T follicular helper cell (primary cell): ENCODE measurements at regions not wholly inside any gene's neighbourhood (a gene's known extent, or its start where the extent isn't known, plus 50 kb on each side); places are given as distances from the start of the nearest gene placed in this dataset.
"Not testable (repeated sequence)": the region's sequence is repeated elsewhere in the genome, so short reads cannot be mapped to it uniquely, and the experiment has no call there.

Source experiments
- DNase-seq: peaks from one replicate; pipeline ENCODE4 v3.0.0-alpha.2; 2020; ENCODE audit warnings: low read depth

DNA sequence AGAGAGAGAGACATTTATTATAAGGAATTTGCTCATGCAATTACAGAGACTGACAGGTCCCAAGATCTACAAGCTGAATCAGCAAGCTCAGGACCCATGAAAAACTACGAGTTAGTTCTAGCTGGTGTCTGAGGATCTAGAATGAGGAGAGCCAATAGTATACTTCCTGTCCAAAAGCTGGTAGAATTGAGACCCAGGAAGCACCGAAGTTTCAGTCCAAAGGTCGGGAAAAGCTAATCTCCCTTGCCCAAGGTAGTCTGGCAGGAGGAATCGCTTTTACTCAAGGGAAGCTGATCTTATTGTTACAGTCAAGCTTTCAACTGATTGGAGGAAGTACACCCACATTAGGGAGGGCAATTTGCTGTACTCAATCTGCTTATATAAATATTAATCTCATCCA is 389.6 kb downstream of the ADCYAP1 start:
- no peak for DNase-seq

DNA sequence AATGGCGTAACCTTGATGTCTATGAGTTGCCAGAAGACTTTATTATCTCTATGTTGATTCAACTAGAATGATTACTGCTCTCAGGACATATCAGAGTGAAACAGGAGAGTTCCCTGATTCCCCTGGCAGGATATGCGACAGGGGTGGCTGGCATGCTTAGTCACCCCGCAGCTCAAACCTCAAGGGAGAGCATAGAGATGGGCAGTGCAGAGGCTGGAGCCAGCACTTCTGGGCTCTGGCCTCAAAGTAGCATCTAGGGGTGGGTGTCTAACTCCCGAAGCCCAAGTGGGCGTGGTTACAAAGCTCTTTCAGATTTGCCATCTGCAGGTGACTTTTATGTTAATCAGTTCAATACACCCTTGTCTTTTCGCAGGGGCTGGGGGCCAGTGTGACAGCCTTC is 391.6 kb downstream of the ADCYAP1 start:
- no peak for DNase-seq

DNA sequence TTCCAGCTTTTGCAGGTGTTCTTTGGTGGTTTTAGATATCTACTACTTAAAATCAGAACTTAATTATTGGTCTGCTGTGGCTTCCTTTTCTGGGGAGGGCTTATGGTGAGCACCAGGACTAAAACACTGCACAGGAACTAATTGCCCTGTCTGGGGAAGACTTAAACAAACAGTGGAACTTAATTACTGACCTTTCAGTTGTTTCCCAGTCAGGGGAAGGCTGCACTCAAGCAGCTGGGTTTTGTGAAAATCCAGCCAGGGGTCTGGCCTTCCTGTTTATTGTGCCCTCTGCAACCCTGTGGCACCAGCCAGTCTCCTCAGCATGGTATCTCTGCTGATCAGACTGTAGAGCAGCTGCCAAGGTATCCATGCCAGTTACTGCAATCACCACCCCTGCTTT is 398.2 kb downstream of the ADCYAP1 start:
- DNase-seq = no peak

DNA sequence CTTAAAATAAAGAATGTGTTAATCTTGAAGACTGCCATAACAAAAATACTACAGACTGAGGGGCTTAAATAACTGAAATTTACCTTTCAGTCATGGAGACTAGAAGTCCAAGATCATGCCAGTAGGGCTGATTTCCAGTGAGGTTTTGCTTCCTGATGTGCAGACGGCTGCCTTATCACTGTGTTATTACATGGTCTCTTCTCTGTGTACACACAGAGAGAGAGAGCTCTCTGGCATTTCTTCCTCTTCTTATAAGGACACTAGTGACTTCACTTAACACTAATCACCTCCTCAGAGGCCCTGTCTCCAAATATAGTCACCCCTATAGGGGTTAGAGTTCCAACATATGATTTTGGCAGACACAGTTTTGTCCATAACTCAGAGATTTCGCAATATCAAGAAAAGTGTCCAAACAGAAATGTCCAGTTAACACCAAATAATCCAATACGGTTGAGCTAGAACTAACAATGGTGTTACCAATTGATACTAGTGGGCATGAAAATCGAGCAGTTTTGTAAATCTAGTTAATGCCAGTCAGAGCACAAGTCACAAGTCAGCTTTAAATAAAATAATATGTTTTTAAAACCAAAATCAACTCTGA is 399.8 kb downstream of the ADCYAP1 start:
- no peak for DNase-seq

DNA sequence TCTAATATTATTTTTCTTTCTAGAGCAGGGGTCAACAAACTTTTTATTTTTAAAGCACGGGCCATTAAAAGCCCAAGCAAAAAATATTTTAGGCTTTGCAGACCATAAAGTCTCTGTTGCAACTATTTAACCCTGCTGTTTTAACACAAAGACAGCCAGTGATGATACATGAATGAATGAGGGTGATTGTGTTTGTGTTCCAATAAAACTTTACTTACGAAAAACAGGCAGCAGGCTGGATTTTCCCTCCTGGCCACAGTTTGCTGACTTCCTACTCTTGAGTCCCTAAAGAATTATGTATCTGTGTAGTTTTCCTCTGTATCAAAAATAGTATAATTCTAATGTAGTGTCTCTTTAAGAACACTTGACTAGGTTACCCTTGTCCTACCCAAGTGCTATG is 402.0 kb downstream of the ADCYAP1 start:
- DNase-seq = no peak

DNA sequence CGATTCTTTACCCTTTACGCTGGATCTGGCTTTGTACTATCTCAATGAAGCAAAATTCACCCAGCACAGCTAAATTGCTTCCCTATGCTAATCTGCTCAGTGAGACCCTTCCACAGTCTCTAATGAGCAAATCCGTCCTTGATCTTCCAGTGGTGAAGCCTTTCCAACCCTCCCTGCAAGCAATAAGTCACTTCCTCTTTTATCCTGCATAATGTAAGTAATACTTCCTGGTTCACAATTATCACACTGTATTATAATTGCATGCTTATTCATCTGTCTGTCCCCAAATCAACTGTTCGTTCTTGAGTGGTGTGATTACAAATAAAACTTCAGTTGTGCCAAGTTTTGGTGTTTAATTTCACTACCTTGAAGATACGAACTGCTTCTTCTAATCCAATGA is 404.0 kb downstream of the ADCYAP1 start:
- DNase-seq = no peak

DNA sequence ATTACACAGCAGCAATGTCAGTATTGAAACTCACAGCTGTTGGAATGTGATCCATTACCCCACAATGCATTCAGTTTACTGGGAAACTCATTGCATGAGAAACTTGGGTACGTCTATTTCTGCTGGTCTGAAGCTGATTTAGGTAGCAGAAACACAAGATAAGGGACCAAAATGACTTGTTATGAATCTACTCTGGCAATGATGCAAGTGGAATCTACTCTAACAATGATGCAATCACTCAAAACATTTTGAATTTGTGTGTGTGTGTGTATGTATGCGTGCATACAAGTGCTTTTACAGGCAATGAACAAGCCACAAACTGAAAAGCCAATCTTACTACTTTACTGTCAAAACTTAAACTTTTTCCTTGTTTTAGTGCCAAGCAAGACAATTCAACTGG is 406.7 kb downstream of the ADCYAP1 start:
- no peak for DNase-seq

DNA sequence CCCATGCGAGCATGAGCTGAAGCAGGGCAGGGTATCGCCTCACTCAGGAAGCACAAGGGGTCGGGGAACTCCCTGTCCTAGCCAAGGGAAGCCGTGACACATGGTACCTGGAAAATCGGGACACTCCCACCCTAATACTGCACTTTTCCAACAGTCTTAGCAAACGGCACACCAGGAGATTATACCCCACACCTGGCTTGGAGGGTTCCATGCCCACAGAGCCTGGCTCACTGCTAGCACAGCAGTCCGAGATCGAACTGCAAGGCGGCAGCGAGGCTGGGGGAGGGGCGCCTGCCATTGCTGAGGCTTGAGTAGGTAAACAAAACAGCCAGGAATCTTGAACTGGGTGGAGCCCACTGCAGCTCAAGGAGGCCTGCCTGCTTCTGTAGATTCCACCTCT is 430.7 kb downstream of the ADCYAP1 start:
- DNase-seq = not testable (repeated sequence)

DNA sequence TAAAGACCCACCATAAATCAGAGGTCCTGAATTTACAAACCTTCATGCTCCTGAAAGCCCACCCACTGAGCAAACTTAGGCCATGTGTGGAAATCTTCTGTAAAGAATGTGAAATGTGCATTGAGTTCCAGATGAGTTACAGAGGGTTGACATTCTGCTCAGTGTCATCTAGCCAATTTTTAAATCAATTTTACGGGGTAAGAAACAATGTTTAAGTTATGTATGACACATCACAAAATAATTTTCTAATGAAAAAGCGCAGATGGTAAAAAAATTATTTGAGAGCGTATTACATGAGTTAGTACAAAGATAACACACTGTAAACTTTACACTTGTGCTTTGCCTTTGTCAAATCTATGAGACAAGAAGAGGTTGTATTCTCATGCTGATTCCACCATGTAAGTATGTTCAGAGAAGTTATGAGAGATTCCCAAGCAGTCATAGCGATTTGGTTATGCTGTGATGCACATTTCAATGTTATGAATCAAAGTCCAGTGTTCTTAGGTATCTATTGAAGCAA is 446.3 kb downstream of the ADCYAP1 start:
- DNase-seq = no peak

DNA sequence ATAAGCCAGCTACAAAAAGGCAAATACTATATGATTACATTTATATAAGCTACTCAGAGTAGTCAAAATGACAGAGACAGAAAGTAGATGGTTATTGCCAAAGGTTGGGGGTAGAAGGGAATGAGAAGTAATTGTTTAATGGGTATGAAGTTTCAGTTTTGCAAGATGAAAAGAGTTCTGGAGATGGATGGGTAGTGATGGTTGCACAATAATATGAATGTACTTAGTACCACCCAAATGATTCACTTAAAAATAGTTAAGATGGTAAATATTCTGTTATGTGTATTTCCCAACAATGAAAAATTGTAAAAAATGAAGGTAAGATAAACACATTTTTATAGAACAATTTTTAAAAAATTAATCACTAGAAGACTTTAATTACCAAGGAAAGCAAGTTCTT is 448.4 kb downstream of the ADCYAP1 start:
- DNase-seq = no peak

DNA sequence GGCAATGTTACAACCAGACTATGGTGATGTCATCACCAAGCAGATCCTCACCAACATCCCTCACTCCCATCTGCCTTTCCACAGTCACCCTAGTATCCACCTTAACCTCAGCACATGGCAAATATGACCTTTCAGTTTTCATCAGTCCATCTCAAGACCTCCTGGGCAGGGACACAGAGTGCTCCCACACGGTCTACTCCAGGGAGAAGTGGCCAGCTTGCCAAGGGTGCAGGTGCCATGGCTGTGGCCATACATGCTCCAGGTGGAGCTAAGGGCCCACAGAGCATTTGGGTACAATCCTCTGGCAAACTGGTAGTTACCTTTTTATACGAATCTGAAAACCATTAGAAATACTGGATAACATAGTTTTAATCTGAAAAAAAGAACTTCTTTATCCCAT is 453.1 kb downstream of the ADCYAP1 start:
- DNase-seq = no peak

DNA sequence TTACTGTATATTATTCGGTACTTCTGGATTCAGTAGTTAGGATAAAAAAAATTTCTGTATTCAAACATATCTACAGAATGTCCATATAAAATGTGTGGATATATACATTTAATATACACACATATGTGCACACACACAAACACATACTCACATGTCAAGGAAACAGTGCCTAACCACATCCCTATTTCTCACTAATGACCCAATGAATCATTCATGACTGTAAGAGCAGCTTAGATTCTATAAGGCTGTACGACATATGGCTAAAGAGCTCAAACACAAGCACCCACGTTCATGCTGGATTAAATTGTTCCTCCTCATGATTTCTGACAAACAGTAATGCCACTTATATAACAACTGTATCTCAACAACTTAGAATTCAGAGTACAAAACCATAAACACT is 457.3 kb downstream of the ADCYAP1 start:
- DNase-seq = no peak

DNA sequence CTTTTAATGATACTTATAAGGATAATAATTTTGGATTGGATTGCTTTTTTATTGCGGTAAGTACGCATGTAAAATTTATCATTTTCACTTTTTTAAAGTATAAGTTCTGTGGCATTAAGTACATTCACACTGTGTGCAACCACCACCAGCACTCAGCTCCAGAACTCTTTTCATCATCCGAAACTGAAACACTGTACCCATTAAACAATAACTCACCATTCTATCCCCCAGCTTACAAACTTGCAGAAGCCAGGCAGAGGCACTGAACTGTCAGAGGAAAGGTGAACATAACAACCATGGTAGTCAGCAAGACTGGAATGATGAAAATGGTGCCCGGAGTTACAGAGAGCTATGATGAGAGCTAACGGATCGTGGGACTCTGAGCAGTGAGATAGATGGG is 465.9 kb downstream of the ADCYAP1 start:
- DNase-seq = no peak

DNA sequence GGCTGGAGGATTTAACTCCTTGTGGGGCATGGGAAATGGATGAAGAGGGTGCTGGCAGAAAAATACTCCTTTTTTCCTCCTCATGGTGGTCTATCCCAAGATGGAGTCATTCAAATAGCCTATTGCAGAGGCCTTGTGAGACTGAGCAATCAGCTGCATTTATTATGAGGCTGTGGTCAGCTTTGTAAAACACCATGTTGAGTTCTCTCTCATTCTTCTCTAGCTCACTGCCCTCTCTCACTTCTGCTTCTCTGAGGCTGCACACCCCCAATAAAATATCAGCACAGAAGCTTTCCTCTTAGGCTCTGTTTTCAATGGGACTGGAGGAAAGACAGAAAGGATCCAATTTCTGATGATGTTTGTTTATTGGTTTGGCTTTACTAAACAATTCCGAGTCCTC is 467.1 kb downstream of the ADCYAP1 start:
- no peak for DNase-seq

DNA sequence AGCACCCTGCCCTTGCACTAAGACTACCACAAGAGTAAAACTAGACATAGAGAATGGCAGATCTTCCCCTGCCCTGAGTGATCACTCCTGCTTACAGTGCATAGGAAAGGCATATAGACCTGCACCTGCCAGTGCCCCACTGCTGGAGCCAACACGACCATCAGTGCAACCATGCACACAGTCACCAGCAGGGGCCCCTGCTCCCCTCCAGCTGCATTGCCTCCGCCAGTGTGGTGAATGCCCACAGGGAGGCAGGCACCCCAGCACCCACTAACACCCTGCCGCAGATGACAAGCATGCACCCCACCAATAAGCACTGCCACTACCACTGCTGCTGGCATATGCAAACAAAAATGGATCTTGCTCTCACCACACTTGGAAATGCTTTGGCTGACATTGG is 478.8 kb downstream of the ADCYAP1 start:
- no peak for DNase-seq

DNA sequence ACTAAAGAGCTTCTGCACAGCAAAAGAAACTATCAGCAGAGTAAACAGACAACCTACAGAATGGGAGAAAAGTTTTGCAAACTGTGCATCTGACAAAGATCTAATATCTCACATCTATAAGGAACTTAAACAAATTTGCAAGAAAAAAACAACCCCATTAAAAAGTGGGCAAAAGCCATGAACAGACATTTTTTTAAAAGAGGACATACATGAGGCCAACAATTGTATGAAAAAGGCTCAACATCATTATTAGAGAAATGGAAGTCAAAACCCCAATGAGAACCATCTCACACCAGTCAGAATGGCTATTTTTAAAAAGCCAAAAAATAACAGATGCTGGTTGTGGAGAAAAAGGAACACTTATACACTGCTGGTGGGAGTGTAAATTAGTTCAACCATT is 483.8 kb downstream of the ADCYAP1 start:
- DNase-seq = not testable (repeated sequence)

DNA sequence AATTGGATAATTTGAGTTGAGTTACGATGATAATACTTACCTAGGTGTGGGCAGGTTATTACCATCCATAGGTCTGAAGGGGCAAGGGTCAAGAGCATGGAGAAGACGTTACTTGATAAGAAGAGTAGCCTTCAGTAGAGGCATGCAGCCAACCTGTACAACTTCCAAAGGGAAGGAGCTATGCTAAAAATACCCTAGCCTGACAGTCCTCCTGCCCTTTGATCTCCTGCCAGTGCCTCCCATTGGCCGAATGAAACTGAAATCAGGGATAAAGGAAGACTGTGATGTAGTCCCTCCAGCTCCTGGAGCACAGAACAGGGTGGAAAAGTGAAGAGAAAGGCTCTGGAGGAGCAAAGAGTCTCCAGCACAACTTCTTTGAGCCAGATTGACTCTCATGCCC is 487.4 kb downstream of the ADCYAP1 start:
- no peak for DNase-seq

DNA sequence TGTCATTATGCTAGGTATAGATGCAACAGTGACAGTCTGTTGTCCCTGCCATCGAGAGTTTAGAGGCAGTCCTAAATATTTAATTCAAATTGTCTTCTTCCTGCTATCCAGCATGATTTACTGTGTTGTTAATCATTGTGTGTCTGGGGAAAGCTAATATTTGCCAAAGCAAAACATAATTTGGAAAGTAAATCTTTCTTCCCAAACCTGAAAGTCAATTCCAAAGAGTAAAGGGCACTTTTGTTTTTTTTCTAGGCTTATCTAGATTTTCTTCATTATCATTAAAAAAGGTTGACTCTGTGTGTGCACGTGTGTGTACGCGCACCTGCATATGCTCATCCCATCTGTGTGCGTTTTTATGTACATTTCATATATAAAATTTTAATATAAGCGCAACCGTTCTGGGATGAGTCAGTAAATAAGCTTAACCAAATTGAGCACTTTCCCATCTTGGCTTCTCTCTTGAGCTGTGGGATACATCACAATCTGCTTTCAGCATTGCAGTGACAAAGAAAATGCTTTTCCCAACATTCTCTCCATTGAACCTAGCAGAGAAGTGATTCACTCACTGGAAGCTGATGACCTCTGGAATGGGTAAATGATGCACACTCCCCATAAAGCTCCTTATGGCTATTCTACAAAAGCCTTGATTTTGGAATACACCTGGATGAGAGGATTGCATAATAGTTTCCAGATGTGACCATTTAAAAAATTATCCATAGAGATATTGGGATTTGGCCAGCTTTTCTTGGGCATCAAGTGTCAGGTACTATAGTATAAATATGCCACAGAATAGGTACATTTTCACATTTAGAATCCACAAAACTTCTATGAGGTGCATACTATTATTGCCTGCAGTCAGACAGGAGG is 488.4 kb downstream of the ADCYAP1 start:
- DNase-seq = no peak

DNA sequence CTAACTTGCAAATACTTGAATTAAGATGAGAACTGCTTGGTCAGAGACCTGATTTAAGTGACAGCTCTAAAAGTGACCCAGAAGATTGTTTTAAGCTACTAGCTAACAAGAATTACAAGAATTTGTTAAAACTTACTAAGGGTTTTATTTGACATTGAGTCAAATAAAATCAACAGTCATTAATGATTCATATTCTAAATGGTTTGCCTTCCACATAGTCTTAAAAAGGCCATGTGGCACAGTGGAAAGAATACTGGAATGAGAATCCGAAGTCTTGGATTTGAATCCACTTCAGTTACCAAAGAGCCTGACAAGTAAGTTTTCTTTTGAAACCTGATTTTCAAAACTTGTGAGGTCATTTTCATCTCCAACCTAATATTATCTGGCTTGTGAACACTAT is 489.3 kb downstream of the ADCYAP1 start:
- no peak for DNase-seq

DNA sequence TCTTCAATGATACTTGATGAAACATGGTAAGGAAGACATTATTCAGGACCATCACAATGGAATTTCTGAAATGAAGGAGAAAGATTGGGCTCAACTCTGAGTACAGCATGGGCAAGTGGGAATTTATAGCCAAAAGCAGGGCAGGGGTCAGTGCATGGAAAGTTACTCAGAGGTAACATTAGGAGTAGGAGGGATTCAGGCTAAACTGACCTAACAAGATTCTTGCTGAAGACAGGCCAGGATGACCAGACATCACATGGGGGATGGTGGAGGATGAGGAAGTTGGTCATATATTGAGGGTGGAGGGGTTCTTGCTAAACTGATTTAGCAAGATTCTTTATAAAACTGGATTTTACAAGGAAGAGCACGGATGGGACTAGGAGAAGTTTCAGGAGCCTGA is 489.8 kb downstream of the ADCYAP1 start:
- no peak for DNase-seq

DNA sequence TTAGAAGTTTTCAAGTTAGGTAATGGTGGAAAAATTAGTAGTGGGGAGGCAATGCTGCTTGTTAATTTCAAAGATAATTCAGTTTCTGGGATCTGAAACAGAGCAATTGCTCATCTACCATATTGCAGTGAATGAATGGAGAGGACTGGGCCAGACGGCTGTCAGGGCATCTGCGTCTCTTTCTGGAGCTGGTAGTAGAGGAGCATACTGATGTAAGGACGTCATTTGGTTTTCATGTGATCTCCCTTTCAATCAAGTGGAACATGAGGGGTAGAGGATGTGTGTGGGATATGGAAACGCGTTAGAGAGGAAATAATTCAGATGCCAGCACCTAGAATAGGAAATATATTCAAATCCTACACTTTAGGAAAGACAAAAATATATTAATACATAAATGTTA is 490.3 kb downstream of the ADCYAP1 start:
- DNase-seq = no peak

DNA sequence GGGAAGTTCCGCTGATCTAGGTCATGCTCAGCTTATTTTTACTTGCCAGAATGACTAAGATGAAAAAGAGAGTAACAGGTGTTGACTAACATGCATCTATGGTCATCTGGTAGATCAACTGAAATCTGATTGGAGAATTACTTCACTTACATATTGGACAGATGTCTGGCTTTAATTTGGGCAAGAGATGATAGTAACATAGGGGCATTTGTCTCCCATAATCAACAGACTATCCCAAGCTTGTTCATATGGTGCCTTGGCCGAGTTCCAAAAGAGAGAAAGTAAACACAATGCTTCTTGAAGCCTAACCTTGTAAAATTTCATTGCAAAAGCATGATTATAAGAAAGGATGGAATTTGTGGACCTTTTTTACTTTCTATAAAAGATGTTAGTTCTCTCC is 503.7 kb downstream of the ADCYAP1 start:
- no peak for DNase-seq

DNA sequence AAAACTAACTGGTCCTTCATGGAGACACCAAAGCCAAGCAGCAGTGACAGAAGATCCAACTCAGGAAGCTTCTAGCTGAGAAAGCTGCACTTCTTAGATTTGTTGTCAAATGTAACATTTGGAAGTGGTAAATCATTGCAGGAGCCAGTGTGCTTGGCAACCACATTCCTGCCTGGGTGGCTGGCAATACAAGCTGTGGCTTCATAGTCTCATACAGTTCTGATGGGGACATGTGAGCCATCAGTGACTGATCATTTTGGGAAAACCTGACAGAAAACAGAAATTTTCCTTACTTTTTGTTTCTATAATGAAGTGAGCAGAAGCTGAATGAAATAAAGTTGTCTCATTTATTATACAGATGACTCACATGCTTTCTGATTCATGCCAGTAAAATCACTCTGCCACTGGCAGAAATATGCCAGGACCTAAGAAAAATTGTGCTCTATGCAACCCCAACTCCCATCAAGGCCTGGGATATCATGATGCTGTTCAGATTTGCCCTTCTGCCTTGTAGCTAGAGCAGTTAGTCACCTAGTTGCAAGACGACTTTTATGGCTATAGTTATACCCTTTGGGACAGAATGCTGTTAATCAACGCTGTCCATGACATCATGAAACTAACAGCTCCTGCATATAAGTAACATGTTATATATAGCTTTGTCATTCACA is 508.1 kb downstream of the ADCYAP1 start:
- DNase-seq = no peak
